ENCODE measurements at regions not wholly inside any gene's neighbourhood (a gene's known extent, or its start where the extent isn't known, plus 50 kb on each side); places are given as distances from the start of the nearest gene placed in this dataset.

GRCh38 chr6:125511809-125512396 lies 210.1 kb upstream of the HDDC2 start (continued):
- TF ChIP-seq JAZF1 (CRISPR knock-in tag; IDR thresholded peaks at IDR 0.05) (no peak), ATF1 (CRISPR knock-in tag; IDR thresholded peaks at IDR 0.05) (no peak), USF2 (CRISPR knock-in tag; IDR thresholded peaks at IDR 0.05) (no peak)

- CTCF ChIA-PET, result interaction anchor here (1.0 kb wide), 1 partner anchor 13 kb away, joined by 3 read pairs; no protein-coding TSS in a partner anchor
- Mint-ChIP-seq H3K4me1 (peaks cover 12% of the 10 kb centered on the region), H3K27ac (no peak overlapping the region), H3K4me3 (no peak overlapping the region), H3K36me3 (peaks cover 21% of the 10 kb centered on the region), H3K9me3 (peaks cover 34% of the 10 kb centered on the region), H3K27me3 (ENCODE audit: low read depth) (peaks cover 2% of the 10 kb centered on the region)
- DNase-seq (ENCODE audit: low spot score) (no peak), ATAC-seq (peak; percentile 97)
- POLR2A ChIA-PET, result no interaction called here
- no peak for TF ChIP-seq TP53 (CRISPR knock-in tag; IDR thresholded peaks at IDR 0.05)
- TF ChIP-seq CTCF (IDR thresholded peaks at IDR 0.05), result peak; percentile 26; the same call in 1 of the 2 replicates
- TF ChIP-seq, protein P1, sequence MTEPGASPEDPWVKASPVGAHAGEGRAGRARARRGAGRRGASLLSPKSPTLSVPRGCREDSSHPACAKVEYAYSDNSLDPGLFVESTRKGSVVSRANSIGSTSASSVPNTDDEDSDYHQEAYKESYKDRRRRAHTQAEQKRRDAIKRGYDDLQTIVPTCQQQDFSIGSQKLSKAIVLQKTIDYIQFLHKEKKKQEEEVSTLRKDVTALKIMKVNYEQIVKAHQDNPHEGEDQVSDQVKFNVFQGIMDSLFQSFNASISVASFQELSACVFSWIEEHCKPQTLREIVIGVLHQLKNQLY (CRISPR knock-in tag; IDR thresholded peaks at IDR 0.05), result no peak
- TF ChIP-seq ZNF416 (CRISPR knock-in tag; IDR thresholded peaks at IDR 0.05), result no peak
- TF ChIP-seq ZNF263 (CRISPR knock-in tag; IDR thresholded peaks at IDR 0.05; ENCODE audit: low read depth), result no peak
- no peak for TF ChIP-seq FOXP4 (CRISPR knock-in tag; IDR thresholded peaks at IDR 0.05)
- TF ChIP-seq TEAD4 (CRISPR knock-in tag; IDR thresholded peaks at IDR 0.05), result no peak
Measured at GRCh38 chr6:125512621-125513020, 210.9 kb upstream of the HDDC2 start.

- POLR2A ChIA-PET, result no interaction called here
- TF ChIP-seq FOXP1 (CRISPR knock-in tag; IDR thresholded peaks at IDR 0.05; ENCODE audit: borderline replicate concordance) (no peak), ZNF232 (CRISPR knock-in tag; IDR thresholded peaks at IDR 0.05) (no peak), TEAD1 (CRISPR knock-in tag; IDR thresholded peaks at IDR 0.05) (no peak), ZNF138 (CRISPR knock-in tag; conservative IDR thresholded peaks at IDR 0.05) (no peak), ZBTB21 (CRISPR knock-in tag; IDR thresholded peaks at IDR 0.05; ENCODE audit: borderline replicate concordance) (no peak), CBFB (CRISPR knock-in tag; IDR thresholded peaks at IDR 0.05; ENCODE audit: low read depth) (no peak), MAX (CRISPR knock-in tag; IDR thresholded peaks at IDR 0.05) (no peak), GTF2I (CRISPR knock-in tag; conservative IDR thresholded peaks at IDR 0.05) (no peak), KAT7 (CRISPR knock-in tag; IDR thresholded peaks at IDR 0.05; ENCODE audit: borderline replicate concordance) (no peak)
- TF ChIP-seq, protein P2, sequence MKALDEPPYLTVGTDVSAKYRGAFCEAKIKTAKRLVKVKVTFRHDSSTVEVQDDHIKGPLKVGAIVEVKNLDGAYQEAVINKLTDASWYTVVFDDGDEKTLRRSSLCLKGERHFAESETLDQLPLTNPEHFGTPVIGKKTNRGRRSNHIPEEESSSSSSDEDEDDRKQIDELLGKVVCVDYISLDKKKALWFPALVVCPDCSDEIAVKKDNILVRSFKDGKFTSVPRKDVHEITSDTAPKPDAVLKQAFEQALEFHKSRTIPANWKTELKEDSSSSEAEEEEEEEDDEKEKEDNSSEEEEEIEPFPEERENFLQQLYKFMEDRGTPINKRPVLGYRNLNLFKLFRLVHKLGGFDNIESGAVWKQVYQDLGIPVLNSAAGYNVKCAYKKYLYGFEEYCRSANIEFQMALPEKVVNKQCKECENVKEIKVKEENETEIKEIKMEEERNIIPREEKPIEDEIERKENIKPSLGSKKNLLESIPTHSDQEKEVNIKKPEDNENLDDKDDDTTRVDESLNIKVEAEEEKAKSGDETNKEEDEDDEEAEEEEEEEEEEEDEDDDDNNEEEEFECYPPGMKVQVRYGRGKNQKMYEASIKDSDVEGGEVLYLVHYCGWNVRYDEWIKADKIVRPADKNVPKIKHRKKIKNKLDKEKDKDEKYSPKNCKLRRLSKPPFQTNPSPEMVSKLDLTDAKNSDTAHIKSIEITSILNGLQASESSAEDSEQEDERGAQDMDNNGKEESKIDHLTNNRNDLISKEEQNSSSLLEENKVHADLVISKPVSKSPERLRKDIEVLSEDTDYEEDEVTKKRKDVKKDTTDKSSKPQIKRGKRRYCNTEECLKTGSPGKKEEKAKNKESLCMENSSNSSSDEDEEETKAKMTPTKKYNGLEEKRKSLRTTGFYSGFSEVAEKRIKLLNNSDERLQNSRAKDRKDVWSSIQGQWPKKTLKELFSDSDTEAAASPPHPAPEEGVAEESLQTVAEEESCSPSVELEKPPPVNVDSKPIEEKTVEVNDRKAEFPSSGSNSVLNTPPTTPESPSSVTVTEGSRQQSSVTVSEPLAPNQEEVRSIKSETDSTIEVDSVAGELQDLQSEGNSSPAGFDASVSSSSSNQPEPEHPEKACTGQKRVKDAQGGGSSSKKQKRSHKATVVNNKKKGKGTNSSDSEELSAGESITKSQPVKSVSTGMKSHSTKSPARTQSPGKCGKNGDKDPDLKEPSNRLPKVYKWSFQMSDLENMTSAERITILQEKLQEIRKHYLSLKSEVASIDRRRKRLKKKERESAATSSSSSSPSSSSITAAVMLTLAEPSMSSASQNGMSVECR (CRISPR knock-in tag; IDR thresholded peaks at IDR 0.05; ENCODE audit: borderline replicate concordance), result no peak
- CTCF ChIA-PET, result no interaction called here
- peaks cover 21% of the 10 kb centered on the region for H3K36me3 Mint-ChIP-seq
- peaks cover 30% of the 10 kb centered on the region for H3K9me3 Mint-ChIP-seq
- no peak overlapping the region for H3K27ac Mint-ChIP-seq
- peaks cover 12% of the 10 kb centered on the region for H3K4me1 Mint-ChIP-seq
- ATAC-seq (no peak), DNase-seq (ENCODE audit: low spot score) (no peak)
- peaks cover 2% of the 10 kb centered on the region for H3K27me3 Mint-ChIP-seq (ENCODE audit: low read depth)
- no peak overlapping the region for H3K4me3 Mint-ChIP-seq
Measured at GRCh38 chr6:125513978-125514377, 212.2 kb upstream of the HDDC2 start.

All from WTC11 (cell line).